Esophagus muscularis mucosa (tissue), 4 donors: ENCODE measurements at regions not wholly inside any gene's neighbourhood (a gene's known extent, or its start where the extent isn't known, plus 50 kb on each side); places are given as distances from the start of the nearest gene placed in this dataset.

Experiments used
- EP300 ChIP-seq: sonication (generic); formaldehyde crosslinking; IDR thresholded peaks from one replicate; pipeline ENCODE4 v1.6.1; 2017; ENCODE audit warnings: antibody characterized with exemption
- POLR2A ChIP-seq: fragments of 450-650 bp; IDR thresholded peaks from one replicate; pipeline ENCODE4 v1.6.1; 2017; ENCODE audit warnings: antibody characterized with exemption, moderate library complexity, mild to moderate bottlenecking, low read depth
- TF ChIP-seq, protein P1 (sequence below), 3 experiments: fragments of 200-600 bp in 2 of 3; fragments of 450-650 bp in 1 of 3; sonication (generic) in 2 of 3; IDR thresholded peaks; one replicate each; pipeline ENCODE4 v1.5.1; 2017 to 2019; ENCODE audit warnings: antibody characterized with exemption in 3 of 3, mild to moderate bottlenecking in 2 of 3, moderate library complexity in 1 of 3

DNA sequence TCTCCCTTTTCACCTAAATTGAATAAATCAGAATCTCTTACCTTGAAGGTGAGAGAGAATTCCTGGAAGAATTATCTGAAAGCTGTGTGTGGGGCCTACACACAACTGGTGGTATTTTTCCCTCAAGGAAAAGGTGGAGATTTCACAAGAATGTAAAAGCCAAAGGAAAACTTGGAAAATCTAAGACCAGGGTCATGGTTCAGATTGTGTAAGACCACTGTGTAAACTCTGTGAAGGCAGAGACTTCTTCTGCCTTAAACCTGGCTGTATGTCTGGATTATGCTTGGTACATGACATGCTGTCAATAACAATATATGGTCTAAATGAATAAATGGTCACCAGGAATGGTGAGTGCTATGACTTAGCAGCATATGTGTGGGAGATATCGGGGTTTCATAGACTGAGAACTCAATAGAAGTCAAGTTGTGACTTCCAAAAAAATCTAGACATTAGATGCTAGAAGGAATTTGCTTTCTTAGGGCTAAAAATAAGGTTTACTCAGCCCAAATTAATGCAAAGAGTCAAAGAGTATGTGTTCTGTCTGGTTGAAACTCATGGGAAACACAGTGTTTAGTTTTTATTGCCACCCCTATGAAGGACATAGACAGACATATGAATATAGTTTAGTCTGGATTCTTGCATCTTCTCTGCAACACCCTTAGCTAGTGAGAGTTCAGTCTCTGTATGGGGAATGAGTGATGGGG lies 163.7 kb downstream of the SNAPC1 start:
- no peak for TF ChIP-seq POLR2A
- no peak for TF ChIP-seq EP300
- TF ChIP-seq, protein P1, sequence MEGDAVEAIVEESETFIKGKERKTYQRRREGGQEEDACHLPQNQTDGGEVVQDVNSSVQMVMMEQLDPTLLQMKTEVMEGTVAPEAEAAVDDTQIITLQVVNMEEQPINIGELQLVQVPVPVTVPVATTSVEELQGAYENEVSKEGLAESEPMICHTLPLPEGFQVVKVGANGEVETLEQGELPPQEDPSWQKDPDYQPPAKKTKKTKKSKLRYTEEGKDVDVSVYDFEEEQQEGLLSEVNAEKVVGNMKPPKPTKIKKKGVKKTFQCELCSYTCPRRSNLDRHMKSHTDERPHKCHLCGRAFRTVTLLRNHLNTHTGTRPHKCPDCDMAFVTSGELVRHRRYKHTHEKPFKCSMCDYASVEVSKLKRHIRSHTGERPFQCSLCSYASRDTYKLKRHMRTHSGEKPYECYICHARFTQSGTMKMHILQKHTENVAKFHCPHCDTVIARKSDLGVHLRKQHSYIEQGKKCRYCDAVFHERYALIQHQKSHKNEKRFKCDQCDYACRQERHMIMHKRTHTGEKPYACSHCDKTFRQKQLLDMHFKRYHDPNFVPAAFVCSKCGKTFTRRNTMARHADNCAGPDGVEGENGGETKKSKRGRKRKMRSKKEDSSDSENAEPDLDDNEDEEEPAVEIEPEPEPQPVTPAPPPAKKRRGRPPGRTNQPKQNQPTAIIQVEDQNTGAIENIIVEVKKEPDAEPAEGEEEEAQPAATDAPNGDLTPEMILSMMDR (IDR thresholded peaks at IDR 0.05): no peak
